ENCODE measurements at regions not wholly inside any gene's neighbourhood (a gene's known extent, or its start where the extent isn't known, plus 50 kb on each side); places are given as distances from the start of the nearest gene placed in this dataset.

- Histone ChIP-seq H3K9me3 (no peaks in the 10 kb centered on the region), H3K27ac (no peak overlapping the region), H3K27me3 (no peaks in the 10 kb centered on the region), H3K4me3 (no peak overlapping the region), H3K36me3 (no peaks in the 10 kb centered on the region), H3K4me1 (peaks cover 0 to 32% (median 9%) of the 10 kb centered on the region in 3 donors)
- WGBS, 2 donors: 40 to 53% methylated on average over 4 to 6 of the region's 10 CpGs
- no peak for TF ChIP-seq POLR2A (IDR thresholded peaks at IDR 0.05)
- TF ChIP-seq CTCF (IDR thresholded peaks at IDR 0.05): no peak
- DNase-seq: no peak
- intact Hi-C loops (cut with DNase I): no loop called here
Observed at GRCh38 chr10:43942096-43942850, 293.6 kb upstream of the ZNF32 start.

GRCh38 chr10:43940898-43941837, 292.5 kb upstream of the ZNF32 start:
- H3K4me1 ChIP-seq: peaks cover 0 to 32% (median 9%) of the 10 kb centered on the region in 3 donors
- no peaks in the 10 kb centered on the region for H3K36me3 ChIP-seq
- TF ChIP-seq POLR2A (IDR thresholded peaks at IDR 0.05) (no peak), CTCF (IDR thresholded peaks at IDR 0.05) (no peak)
- H3K9me3 ChIP-seq: no peaks in the 10 kb centered on the region
- DNase-seq: no peak
- WGBS, 2 donors: 16 to 50% methylated on average over 2 to 3 of the region's 4 CpGs
- no peaks in the 10 kb centered on the region for H3K27me3 ChIP-seq
- no peak overlapping the region for H3K4me3 ChIP-seq
- intact Hi-C loops (cut with DNase I): no loop called here
- no peak overlapping the region for H3K27ac ChIP-seq

- H3K27ac ChIP-seq: no peak overlapping the region
- 49 to 59% methylated on average over 10 of the region's 10 CpGs for WGBS, 2 donors
- no peak for DNase-seq
- H3K9me3 ChIP-seq: no peaks in the 10 kb centered on the region
- no peaks in the 10 kb centered on the region for H3K36me3 ChIP-seq
- no peaks in the 10 kb centered on the region for H3K27me3 ChIP-seq
- TF ChIP-seq CTCF (IDR thresholded peaks at IDR 0.05): no peak
- no peak for TF ChIP-seq POLR2A (IDR thresholded peaks at IDR 0.05)
- H3K4me3 ChIP-seq: no peak overlapping the region
- peaks cover 0 to 32% (median 9%) of the 10 kb centered on the region in 3 donors for H3K4me1 ChIP-seq
- intact Hi-C loops (cut with DNase I): no loop called here
Observed at GRCh38 chr10:43939939-43940820, 291.5 kb upstream of the ZNF32 start.

- no peak for DNase-seq
Observed at GRCh38 chr10:43939389-43939938, 290.8 kb upstream of the ZNF32 start.

More at GRCh38 chr10:43939389-43939938, 290.8 kb upstream of the ZNF32 start:
- Histone ChIP-seq H3K27ac (no peak overlapping the region), H3K4me1 (peaks cover 0 to 32% (median 9%) of the 10 kb centered on the region in 3 donors), H3K9me3 (no peaks in the 10 kb centered on the region), H3K36me3 (no peaks in the 10 kb centered on the region), H3K4me3 (no peak overlapping the region), H3K27me3 (no peaks in the 10 kb centered on the region)
- intact Hi-C loops (cut with DNase I): no loop called here
- TF ChIP-seq CTCF (IDR thresholded peaks at IDR 0.05) (no peak), POLR2A (IDR thresholded peaks at IDR 0.05) (no peak)
- WGBS, 2 donors: 68 to 90% methylated on average over 6 of the region's 6 CpGs
